OCI-LY1 (cell line): ENCODE measurements at regions not wholly inside any gene's neighbourhood (a gene's known extent, or its start where the extent isn't known, plus 50 kb on each side); places are given as distances from the start of the nearest gene placed in this dataset.
"Not testable (repeated sequence)": the region's sequence is repeated elsewhere in the genome, so short reads cannot be mapped to it uniquely, and the experiment has no call there.

Experiments used
- H2AFZ ChIP-seq: fragments of 200-600 bp; sonication (generic), shearing (Covaris generic); 2 replicates; pipeline ENCODE4 v1.6.0; 2014; ENCODE audit warnings: antibody characterized with exemption, mild to moderate bottlenecking, low read length
- H3F3A ChIP-seq: fragments of 200-600 bp; sonication (generic), shearing (Covaris generic); 2 replicates; pipeline ENCODE4 v1.6.0; 2014; ENCODE audit warnings: mild to moderate bottlenecking, antibody characterized with exemption, low read length, moderate library complexity; ENCODE audit not compliant: insufficient read depth
- H3K27ac ChIP-seq: fragments of 200-600 bp; sonication (generic); 2 replicates; pipeline ENCODE4 v1.5.1; 2014; ENCODE audit warnings: low read length, mixed run types, mild to moderate bottlenecking, low read depth; ENCODE audit not compliant: poor library complexity, severe bottlenecking
- H3K27me3 ChIP-seq: fragments of 200-600 bp; sonication (generic); 2 replicates; pipeline ENCODE4 v1.6.0; 2014; ENCODE audit warnings: antibody characterized with exemption, mild to moderate bottlenecking, low read length, moderate library complexity; ENCODE audit not compliant: insufficient read depth
- H3K36me3 ChIP-seq: fragments of 200-600 bp; sonication (generic); 2 replicates; pipeline ENCODE4 v1.6.1; 2014; ENCODE audit warnings: mild to moderate bottlenecking, antibody characterized with exemption, low read length, moderate library complexity, mixed read lengths; ENCODE audit not compliant: insufficient read depth
- H3K4me1 ChIP-seq: fragments of 200-600 bp; sonication (generic); 2 replicates; pipeline ENCODE4 v1.5.1; 2014; ENCODE audit warnings: mild to moderate bottlenecking, low read length, moderate library complexity; ENCODE audit not compliant: insufficient read depth, severe bottlenecking
- H3K4me2 ChIP-seq: fragments of 200-600 bp; sonication (generic), shearing (Covaris generic); 2 replicates; pipeline ENCODE4 v1.6.1; 2014; ENCODE audit warnings: low read length
- H3K4me3 ChIP-seq: fragments of 200-600 bp; sonication (generic); 2 replicates; pipeline ENCODE4 v1.5.1; 2014; ENCODE audit warnings: low read length, low read depth, mild to moderate bottlenecking, mixed read lengths; ENCODE audit not compliant: poor library complexity, severe bottlenecking
- H3K79me2 ChIP-seq: fragments of 200-600 bp; shearing (Covaris generic); 2 replicates; pipeline ENCODE4 v1.6.1; 2016; ENCODE audit warnings: mixed run types, low read length, mixed read lengths; ENCODE audit not compliant: insufficient read depth
- H3K9ac ChIP-seq: fragments of 200-600 bp; sonication (generic), shearing (Covaris generic); 2 replicates; pipeline ENCODE4 v1.6.1; 2014; ENCODE audit warnings: mild to moderate bottlenecking, low read length, mixed read lengths
- H3K9me2 ChIP-seq: fragments of 200-600 bp; sonication (generic), shearing (Covaris generic); 2 replicates; pipeline ENCODE4 v1.6.1; 2014; ENCODE audit warnings: low read depth, mild to moderate bottlenecking, low read length, mixed read lengths
- H3K9me3 ChIP-seq: fragments of 200-600 bp; shearing (Covaris generic); 2 replicates; pipeline ENCODE4 v1.6.1; 2014; ENCODE audit warnings: low read length, mixed read lengths
- H4K20me1 ChIP-seq: fragments of 200-600 bp; sonication (generic), shearing (Covaris generic); 2 replicates; pipeline ENCODE4 v1.6.0; 2016; ENCODE audit warnings: mild to moderate bottlenecking, low read length; ENCODE audit not compliant: insufficient read depth
- EZH2 ChIP-seq: fragments of 200-600 bp; sonication (generic), shearing (Covaris generic); IDR thresholded peaks from 2 replicates; pipeline ENCODE4 v1.8.0; 2017; ENCODE audit warnings: borderline replicate concordance, mixed run types, mild to moderate bottlenecking, antibody characterized with exemption, low read length, moderate library complexity, mixed read lengths
- TF ChIP-seq, protein P1 (sequence below): fragments of 200-600 bp; sonication (generic), shearing (Covaris generic); IDR thresholded peaks from 2 replicates; pipeline ENCODE4 v1.5.1; 2017; ENCODE audit warnings: mild to moderate bottlenecking, antibody characterized with exemption, low read length, moderate library complexity, mixed read lengths

- Histone ChIP-seq H3K9me2 (no peaks in the 10 kb centered on the region), H3K27ac (no peak overlapping the region), H3K4me3 (no peak overlapping the region), H3K36me3 (no peaks in the 10 kb centered on the region), H3F3A (no peaks in the 10 kb centered on the region), H3K27me3 (no peaks in the 10 kb centered on the region), H4K20me1 (no peaks in the 10 kb centered on the region), H3K79me2 (no peaks in the 10 kb centered on the region), H3K4me2 (no peak overlapping the region), H2AFZ (no peak overlapping the region), H3K9ac (no peak overlapping the region), H3K9me3 (no peaks in the 10 kb centered on the region), H3K4me1 (no peaks in the 10 kb centered on the region)
- TF ChIP-seq, protein P1, sequence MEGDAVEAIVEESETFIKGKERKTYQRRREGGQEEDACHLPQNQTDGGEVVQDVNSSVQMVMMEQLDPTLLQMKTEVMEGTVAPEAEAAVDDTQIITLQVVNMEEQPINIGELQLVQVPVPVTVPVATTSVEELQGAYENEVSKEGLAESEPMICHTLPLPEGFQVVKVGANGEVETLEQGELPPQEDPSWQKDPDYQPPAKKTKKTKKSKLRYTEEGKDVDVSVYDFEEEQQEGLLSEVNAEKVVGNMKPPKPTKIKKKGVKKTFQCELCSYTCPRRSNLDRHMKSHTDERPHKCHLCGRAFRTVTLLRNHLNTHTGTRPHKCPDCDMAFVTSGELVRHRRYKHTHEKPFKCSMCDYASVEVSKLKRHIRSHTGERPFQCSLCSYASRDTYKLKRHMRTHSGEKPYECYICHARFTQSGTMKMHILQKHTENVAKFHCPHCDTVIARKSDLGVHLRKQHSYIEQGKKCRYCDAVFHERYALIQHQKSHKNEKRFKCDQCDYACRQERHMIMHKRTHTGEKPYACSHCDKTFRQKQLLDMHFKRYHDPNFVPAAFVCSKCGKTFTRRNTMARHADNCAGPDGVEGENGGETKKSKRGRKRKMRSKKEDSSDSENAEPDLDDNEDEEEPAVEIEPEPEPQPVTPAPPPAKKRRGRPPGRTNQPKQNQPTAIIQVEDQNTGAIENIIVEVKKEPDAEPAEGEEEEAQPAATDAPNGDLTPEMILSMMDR, result no peak
- no peak for TF ChIP-seq EZH2
These were observed 104.0 kb upstream of the SYN3 start for GRCh38 chr22:33162196-33162595.

GRCh38 chr22:33160525-33160924, 102.3 kb upstream of the SYN3 start:
- Histone ChIP-seq H3K27me3 (no peaks in the 10 kb centered on the region), H4K20me1 (no peaks in the 10 kb centered on the region), H3K9me3 (no peaks in the 10 kb centered on the region), H3K4me2 (no peak overlapping the region), H3F3A (no peaks in the 10 kb centered on the region), H3K36me3 (no peaks in the 10 kb centered on the region), H3K27ac (no peak overlapping the region), H3K9ac (no peak overlapping the region), H3K79me2 (no peaks in the 10 kb centered on the region), H3K4me3 (no peak overlapping the region), H3K4me1 (no peaks in the 10 kb centered on the region), H2AFZ (no peak overlapping the region), H3K9me2 (no peaks in the 10 kb centered on the region)
- TF ChIP-seq EZH2, result no peak
- TF ChIP-seq, protein P1, result no peak

DNA sequence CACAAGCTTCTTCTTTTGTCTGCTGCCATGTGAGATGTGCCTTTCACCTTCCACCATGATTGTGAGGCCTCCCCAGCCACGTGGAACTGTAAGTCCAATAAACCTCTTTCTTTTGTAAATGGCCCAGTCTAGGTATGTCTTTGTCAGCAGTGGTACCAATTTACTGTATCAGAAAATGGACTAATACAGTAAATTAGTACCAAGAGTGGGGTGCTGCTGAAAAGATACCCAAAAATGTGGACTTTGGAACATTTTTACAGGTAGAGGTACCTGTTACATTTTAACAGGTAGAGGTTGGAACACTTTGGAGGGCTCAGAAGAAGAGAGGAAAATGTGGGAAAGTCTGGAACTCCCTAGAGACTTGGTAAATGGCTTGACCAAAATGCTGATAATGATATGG, 96.8 kb upstream of the SYN3 start:
- H3K79me2 ChIP-seq, H4K20me1 ChIP-seq, H3K9ac ChIP-seq, H3K9me3 ChIP-seq, H3K27ac ChIP-seq, H3K4me3 ChIP-seq, H2AFZ ChIP-seq, H3F3A ChIP-seq, H3K27me3 ChIP-seq, H3K4me2 ChIP-seq, H3K4me1 ChIP-seq, H3K9me2 ChIP-seq, H3K36me3 ChIP-seq: not testable (repeated sequence)

DNA sequence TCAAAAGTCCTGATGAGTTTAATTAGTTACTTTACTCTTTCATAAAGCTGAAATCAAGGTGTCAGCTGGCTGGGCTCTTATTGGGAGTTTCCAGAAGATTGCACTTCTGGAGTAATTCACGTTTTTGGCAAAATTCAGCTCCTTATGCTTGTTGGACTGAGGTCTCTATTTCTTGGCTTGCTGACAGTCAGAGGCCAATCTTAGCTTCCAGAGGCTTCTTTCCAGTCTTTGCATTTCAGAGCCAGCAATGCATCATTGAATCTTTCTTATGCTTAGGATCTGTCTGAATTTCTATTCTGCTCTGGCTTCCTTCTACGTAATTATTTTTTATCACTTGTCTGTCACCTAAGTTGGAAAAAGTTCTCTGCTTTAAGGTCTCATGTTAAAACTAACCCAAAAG, 91.4 kb upstream of the SYN3 start:
- Histone ChIP-seq H3K36me3 (no peaks in the 10 kb centered on the region), H3K4me3 (no peak overlapping the region), H2AFZ (no peak overlapping the region), H3K9me3 (no peaks in the 10 kb centered on the region), H3K4me1 (no peaks in the 10 kb centered on the region), H3K27me3 (no peaks in the 10 kb centered on the region), H3K4me2 (no peak overlapping the region), H4K20me1 (no peaks in the 10 kb centered on the region), H3K9ac (no peak overlapping the region), H3K9me2 (no peaks in the 10 kb centered on the region), H3F3A (no peaks in the 10 kb centered on the region), H3K27ac (no peak overlapping the region), H3K79me2 (no peaks in the 10 kb centered on the region)
- TF ChIP-seq, protein P1, result no peak
- TF ChIP-seq EZH2, result no peak
